Endothelial cell (in vitro differentiated cells): ENCODE measurements at regions not wholly inside any gene's neighbourhood (a gene's known extent, or its start where the extent isn't known, plus 50 kb on each side); places are given as distances from the start of the nearest gene placed in this dataset.

Experiments
- DNase-seq: peaks from one replicate; pipeline ENCODE4 v3.0.0; 2021; ENCODE audit warnings: low spot score
- H3K27ac Mint-ChIP-seq: one replicate; pipeline ENCODE4 v1.8.0; 2021; ENCODE audit warnings: mixed read lengths, inconsistent platforms; ENCODE audit not compliant: unreplicated experiment
- H3K27me3 Mint-ChIP-seq: one replicate; pipeline ENCODE4 v1.8.0; 2021; ENCODE audit warnings: mild to moderate bottlenecking, moderate library complexity, mixed read lengths, inconsistent platforms; ENCODE audit not compliant: unreplicated experiment
- H3K36me3 Mint-ChIP-seq: one replicate; pipeline ENCODE4 v1.8.0; 2021; ENCODE audit warnings: mild to moderate bottlenecking, low read depth, mixed read lengths, inconsistent platforms; ENCODE audit not compliant: unreplicated experiment
- H3K4me1 Mint-ChIP-seq: one replicate; pipeline ENCODE4 v1.8.0; 2021; ENCODE audit warnings: mild to moderate bottlenecking, mixed read lengths, inconsistent platforms; ENCODE audit not compliant: unreplicated experiment
- H3K4me3 Mint-ChIP-seq: one replicate; pipeline ENCODE4 v1.8.0; 2021; ENCODE audit warnings: mild to moderate bottlenecking, mixed read lengths, inconsistent platforms; ENCODE audit not compliant: unreplicated experiment
- H3K9me3 Mint-ChIP-seq: one replicate; pipeline ENCODE4 v1.8.0; 2021; ENCODE audit warnings: mixed read lengths, inconsistent platforms; ENCODE audit not compliant: unreplicated experiment
- TF ChIP-seq, protein P1 (sequence below): fragments of 200-600 bp; sonication (generic); IDR thresholded peaks from one replicate; pipeline ENCODE4 v1.5.0; 2021; ENCODE audit warnings: antibody characterized with exemption; ENCODE audit not compliant: unreplicated experiment

DNA sequence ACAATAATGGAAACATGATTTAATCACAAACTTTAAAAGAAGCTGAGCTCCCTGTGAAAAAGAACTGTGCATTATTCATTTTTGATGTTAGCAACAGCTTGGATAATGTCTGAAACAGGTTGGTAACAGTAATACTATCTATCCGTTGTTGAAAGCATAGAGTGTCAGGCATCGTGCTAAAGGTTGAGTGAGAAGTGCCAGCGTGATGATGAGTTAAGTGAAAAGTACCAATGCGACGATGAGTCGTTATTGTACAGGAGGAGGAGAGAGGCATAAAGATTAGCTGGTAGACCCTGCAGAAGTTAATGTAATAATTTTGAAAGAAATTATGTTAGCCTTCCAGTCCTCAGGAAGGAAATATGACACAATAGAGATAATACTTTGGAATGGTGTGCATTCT is 593.6 kb downstream of the MAT2B start:
- H3K27me3 Mint-ChIP-seq = no peaks in the 10 kb centered on the region
- no peaks in the 10 kb centered on the region for H3K9me3 Mint-ChIP-seq
- no peak overlapping the region for H3K4me3 Mint-ChIP-seq
- TF ChIP-seq, protein P1, sequence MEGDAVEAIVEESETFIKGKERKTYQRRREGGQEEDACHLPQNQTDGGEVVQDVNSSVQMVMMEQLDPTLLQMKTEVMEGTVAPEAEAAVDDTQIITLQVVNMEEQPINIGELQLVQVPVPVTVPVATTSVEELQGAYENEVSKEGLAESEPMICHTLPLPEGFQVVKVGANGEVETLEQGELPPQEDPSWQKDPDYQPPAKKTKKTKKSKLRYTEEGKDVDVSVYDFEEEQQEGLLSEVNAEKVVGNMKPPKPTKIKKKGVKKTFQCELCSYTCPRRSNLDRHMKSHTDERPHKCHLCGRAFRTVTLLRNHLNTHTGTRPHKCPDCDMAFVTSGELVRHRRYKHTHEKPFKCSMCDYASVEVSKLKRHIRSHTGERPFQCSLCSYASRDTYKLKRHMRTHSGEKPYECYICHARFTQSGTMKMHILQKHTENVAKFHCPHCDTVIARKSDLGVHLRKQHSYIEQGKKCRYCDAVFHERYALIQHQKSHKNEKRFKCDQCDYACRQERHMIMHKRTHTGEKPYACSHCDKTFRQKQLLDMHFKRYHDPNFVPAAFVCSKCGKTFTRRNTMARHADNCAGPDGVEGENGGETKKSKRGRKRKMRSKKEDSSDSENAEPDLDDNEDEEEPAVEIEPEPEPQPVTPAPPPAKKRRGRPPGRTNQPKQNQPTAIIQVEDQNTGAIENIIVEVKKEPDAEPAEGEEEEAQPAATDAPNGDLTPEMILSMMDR = no peak
- no peak for DNase-seq
- no peak overlapping the region for H3K27ac Mint-ChIP-seq
- H3K36me3 Mint-ChIP-seq = no peaks in the 10 kb centered on the region
- no peaks in the 10 kb centered on the region for H3K4me1 Mint-ChIP-seq

DNA sequence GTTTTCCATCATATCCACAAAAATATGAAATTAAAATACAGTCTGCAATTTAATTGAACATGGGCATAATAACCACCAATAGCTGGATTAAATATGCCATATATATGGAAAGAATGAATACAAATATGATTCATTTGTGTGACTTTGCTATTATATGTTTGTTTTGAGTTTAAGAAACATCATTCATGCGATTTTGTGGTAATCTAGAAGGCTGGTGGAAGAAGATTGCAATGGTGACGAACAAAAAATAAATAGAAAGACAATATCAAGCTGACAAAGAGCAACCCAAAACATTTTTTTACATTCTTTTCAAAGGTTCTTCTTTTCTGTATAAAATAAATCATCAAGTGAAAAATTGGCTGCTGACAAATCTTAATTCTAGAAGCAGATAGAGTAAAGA is 610.0 kb downstream of the MAT2B start:
- Mint-ChIP-seq H3K4me3 (no peak overlapping the region), H3K27ac (no peak overlapping the region), H3K27me3 (no peaks in the 10 kb centered on the region), H3K4me1 (no peaks in the 10 kb centered on the region), H3K9me3 (no peaks in the 10 kb centered on the region), H3K36me3 (no peaks in the 10 kb centered on the region)
- TF ChIP-seq, protein P1 = no peak
- DNase-seq = no peak

DNA sequence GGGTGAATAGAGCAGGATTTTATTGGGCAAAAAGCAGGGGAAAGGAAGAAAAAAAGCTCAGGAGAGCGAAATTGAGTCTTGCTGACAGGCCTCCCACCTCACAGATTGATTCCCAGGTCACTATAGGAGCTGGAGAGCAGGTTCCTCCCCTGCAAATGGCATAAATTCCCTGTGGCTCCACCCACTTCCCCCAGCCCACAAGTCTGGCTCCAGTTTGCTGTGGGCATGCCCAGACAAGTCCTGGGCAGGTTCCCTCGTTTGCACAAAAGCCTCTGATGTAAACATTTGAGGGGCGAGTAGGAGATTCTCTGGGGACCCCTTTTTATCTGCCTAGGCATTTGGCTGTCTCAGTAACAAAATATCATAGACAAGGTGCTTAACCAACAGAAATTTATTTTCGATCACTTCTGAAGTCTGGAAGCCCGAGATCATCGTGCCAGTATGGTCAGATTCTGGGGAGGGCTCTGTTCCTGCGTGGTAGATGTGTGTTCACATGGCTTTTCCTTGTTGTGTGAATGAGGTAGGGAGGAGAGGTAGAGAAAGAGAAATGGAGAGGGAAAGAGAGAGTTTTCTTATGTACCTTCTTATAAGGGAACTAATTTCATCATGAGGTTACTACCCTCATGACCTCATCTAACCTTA is 614.5 kb downstream of the MAT2B start:
- no peak overlapping the region for H3K27ac Mint-ChIP-seq
- H3K4me3 Mint-ChIP-seq = no peak overlapping the region
- no peaks in the 10 kb centered on the region for H3K9me3 Mint-ChIP-seq
- TF ChIP-seq, protein P1 = no peak
- H3K4me1 Mint-ChIP-seq = no peaks in the 10 kb centered on the region
- no peaks in the 10 kb centered on the region for H3K36me3 Mint-ChIP-seq
- H3K27me3 Mint-ChIP-seq = no peaks in the 10 kb centered on the region
- DNase-seq = no peak

DNA sequence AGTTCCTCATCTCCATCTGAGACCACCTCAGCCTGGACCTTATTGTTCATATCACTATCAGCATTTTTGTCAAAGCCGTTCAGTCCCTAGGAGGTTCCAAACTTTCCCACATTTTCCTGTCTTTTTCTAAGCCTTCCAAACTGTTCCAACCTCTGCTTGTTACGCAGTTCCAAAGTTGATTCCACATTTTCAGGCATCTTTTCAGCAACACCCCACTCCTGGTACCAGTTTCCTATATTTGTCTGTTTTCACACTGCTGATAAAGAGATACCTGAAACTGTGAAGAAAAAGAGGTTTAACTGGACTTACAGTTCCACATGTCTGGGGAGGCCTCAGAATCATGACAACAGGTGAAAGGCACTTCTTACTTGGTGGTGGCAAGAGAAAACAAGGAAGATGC is 622.1 kb downstream of the MAT2B start:
- Mint-ChIP-seq H3K9me3 (peaks cover 6% of the 10 kb centered on the region), H3K27ac (no peak overlapping the region), H3K27me3 (no peaks in the 10 kb centered on the region), H3K36me3 (no peaks in the 10 kb centered on the region), H3K4me1 (no peaks in the 10 kb centered on the region), H3K4me3 (no peak overlapping the region)
- DNase-seq = no peak
- TF ChIP-seq, protein P1 = no peak

DNA sequence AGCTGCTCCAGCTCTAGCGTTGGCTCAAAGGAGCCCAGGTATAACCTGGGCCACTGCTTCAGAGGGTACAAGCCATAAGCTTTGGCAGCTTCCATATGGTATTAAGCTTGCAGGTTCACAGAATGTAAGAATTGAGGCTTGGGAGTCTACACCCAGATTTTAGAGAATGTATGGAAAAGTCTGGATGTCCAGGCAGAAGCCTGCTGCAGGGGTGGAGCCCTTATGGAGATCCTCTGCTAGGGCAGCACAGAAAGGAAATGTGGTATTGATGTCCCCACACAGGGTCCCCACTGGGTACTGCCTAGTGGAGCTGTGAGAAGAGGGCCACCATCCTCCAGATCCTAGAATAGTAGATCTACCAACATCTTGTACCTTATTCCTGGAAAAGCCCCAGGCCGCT is 626.9 kb downstream of the MAT2B start:
- no peak overlapping the region for H3K4me3 Mint-ChIP-seq
- H3K27ac Mint-ChIP-seq = no peak overlapping the region
- DNase-seq = no peak
- no peaks in the 10 kb centered on the region for H3K4me1 Mint-ChIP-seq
- TF ChIP-seq, protein P1 = no peak
- H3K9me3 Mint-ChIP-seq = peaks cover 6% of the 10 kb centered on the region
- H3K36me3 Mint-ChIP-seq = no peaks in the 10 kb centered on the region
- H3K27me3 Mint-ChIP-seq = no peaks in the 10 kb centered on the region
